Right lobe of liver (tissue), 4 donors: ENCODE measurements at regions not wholly inside any gene's neighbourhood (a gene's known extent, or its start where the extent isn't known, plus 50 kb on each side); places are given as distances from the start of the nearest gene placed in this dataset.

Experiments used
- CTCF ChIP-seq, 4 donors: fragments of 200-600 bp in 3 of 4; fragments of 450-650 bp in 1 of 4; IDR thresholded peaks; one replicate each; pipeline versions ENCODE4 v1.5.1 to v1.8.0; 2016 to 2022; ENCODE audit warnings: antibody characterized with exemption in 4 of 4, mild to moderate bottlenecking in 2 of 4
- POLR2A ChIP-seq: fragments of 450-650 bp; IDR thresholded peaks from one replicate; pipeline ENCODE4 v1.6.1; 2017; ENCODE audit warnings: antibody characterized with exemption, mild to moderate bottlenecking
- donor health status: DM: no; HTN: no; CAD: no.
- donor health status: DM: no; HTN: no; CAD: no.
- donor health status: DM: no; HTN: yes; CAD: no.

GRCh38 chr3:103829723-103830326 is 1395.0 kb downstream of the ZPLD1 start:
- TF ChIP-seq CTCF (IDR thresholded peaks at IDR 0.05) (no peak), POLR2A (no peak)
